Ascending aorta (tissue), 2 donors: ENCODE measurements at regions not wholly inside any gene's neighbourhood (a gene's known extent, or its start where the extent isn't known, plus 50 kb on each side); places are given as distances from the start of the nearest gene placed in this dataset.

Experiments used
- DNase-seq, 2 donors: peaks; one replicate each; pipeline ENCODE4 v3.0.0-alpha.2; 2019; ENCODE audit warnings: low spot score in 2 of 2
- H3K27ac ChIP-seq, 2 donors: fragments of 200-600 bp; sonication (generic); one replicate each; pipeline ENCODE4 v1.5.1; 2016 to 2017; ENCODE audit warnings: mild to moderate bottlenecking in 1 of 2
- H3K27me3 ChIP-seq: fragments of 200-600 bp; sonication (generic); one replicate; pipeline ENCODE4 v1.5.1; 2017
- H3K36me3 ChIP-seq, 2 donors: fragments of 200-600 bp; sonication (generic); one replicate each; pipeline ENCODE4 v1.5.1; 2016
- H3K4me1 ChIP-seq, 2 donors: fragments of 200-600 bp; sonication (generic); one replicate each; pipeline ENCODE4 v1.5.1; 2016 to 2017; ENCODE audit warnings: mild to moderate bottlenecking in 1 of 2
- H3K4me3 ChIP-seq, 2 donors: fragments of 200-600 bp; sonication (generic); one replicate each; pipeline ENCODE4 v1.5.1; 2016 to 2017; ENCODE audit warnings: mild to moderate bottlenecking in 1 of 2
- H3K9me3 ChIP-seq, 2 donors: fragments of 200-600 bp; sonication (generic); one replicate each; pipeline ENCODE4 v1.5.1; 2016
- intact Hi-C: fragments of 100-400 bp; cut with DNase I; formaldehyde crosslinking; loops from one replicate; pipeline ENCODE4 v1.15.1; 2023
- TF ChIP-seq, protein P1 (sequence below), 3 experiments: fragments of 200-600 bp in 2 of 3; fragments of 450-650 bp in 1 of 3; sonication (generic) in 2 of 3; IDR thresholded peaks; one replicate each; pipeline ENCODE4 v1.5.1; 2016 to 2019; ENCODE audit warnings: antibody characterized with exemption in 3 of 3, mild to moderate bottlenecking in 1 of 3, moderate library complexity in 1 of 3

- TF ChIP-seq, protein P1, sequence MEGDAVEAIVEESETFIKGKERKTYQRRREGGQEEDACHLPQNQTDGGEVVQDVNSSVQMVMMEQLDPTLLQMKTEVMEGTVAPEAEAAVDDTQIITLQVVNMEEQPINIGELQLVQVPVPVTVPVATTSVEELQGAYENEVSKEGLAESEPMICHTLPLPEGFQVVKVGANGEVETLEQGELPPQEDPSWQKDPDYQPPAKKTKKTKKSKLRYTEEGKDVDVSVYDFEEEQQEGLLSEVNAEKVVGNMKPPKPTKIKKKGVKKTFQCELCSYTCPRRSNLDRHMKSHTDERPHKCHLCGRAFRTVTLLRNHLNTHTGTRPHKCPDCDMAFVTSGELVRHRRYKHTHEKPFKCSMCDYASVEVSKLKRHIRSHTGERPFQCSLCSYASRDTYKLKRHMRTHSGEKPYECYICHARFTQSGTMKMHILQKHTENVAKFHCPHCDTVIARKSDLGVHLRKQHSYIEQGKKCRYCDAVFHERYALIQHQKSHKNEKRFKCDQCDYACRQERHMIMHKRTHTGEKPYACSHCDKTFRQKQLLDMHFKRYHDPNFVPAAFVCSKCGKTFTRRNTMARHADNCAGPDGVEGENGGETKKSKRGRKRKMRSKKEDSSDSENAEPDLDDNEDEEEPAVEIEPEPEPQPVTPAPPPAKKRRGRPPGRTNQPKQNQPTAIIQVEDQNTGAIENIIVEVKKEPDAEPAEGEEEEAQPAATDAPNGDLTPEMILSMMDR (IDR thresholded peaks at IDR 0.05), result no peak
- no peak for DNase-seq
- intact Hi-C loops, result no loop called here
- Histone ChIP-seq H3K27me3 (no peaks in the 10 kb centered on the region), H3K9me3 (no peaks in the 10 kb centered on the region), H3K27ac (no peak overlapping the region), H3K4me1 (no peaks in the 10 kb centered on the region), H3K36me3 (no peaks in the 10 kb centered on the region), H3K4me3 (no peak overlapping the region)
Observed at GRCh38 chr4:189113389-189113888, 827.2 kb upstream of the FRG1 start.

- TF ChIP-seq, protein P1 (IDR thresholded peaks at IDR 0.05), result no peak
- no peaks in the 10 kb centered on the region for H3K36me3 ChIP-seq
- H3K4me3 ChIP-seq, result no peak overlapping the region
- H3K9me3 ChIP-seq, result no peaks in the 10 kb centered on the region
- no peaks in the 10 kb centered on the region for H3K4me1 ChIP-seq
- H3K27me3 ChIP-seq, result no peaks in the 10 kb centered on the region
- no peak overlapping the region for H3K27ac ChIP-seq
- no peak for DNase-seq
- intact Hi-C loops, result no loop called here
Observed at GRCh38 chr4:189117426-189117825, 823.2 kb upstream of the FRG1 start.

DNA sequence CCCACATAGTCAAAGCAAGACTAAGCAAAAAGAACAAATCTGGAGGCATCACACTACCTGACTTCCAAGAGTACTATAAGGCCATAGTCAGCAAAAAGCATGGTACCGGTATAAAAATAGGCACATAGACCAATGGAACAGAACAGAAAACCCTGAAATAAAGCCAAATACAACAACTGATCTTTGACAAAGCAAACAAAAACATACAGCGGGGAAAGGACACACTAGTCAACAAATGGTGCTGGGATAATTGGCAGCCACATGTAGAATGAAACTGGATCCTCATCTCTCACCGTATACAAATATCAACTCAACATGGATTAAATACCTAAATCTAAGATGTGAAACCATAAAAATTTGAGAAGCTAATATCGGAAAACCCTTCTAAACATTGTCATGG lies 819.3 kb upstream of the FRG1 start:
- H3K9me3 ChIP-seq, result no peaks in the 10 kb centered on the region
- H3K27ac ChIP-seq, result no peak overlapping the region
- intact Hi-C loops, result loop anchor here (5.0 kb wide), 1 partner anchor 1514 kb away; no protein-coding TSS in a partner anchor
- no peaks in the 10 kb centered on the region for H3K4me1 ChIP-seq
- H3K27me3 ChIP-seq, result no peaks in the 10 kb centered on the region
- no peaks in the 10 kb centered on the region for H3K36me3 ChIP-seq
- TF ChIP-seq, protein P1 (IDR thresholded peaks at IDR 0.05), result no peak
- no peak overlapping the region for H3K4me3 ChIP-seq
- no peak for DNase-seq

- Histone ChIP-seq H3K27ac (no peak overlapping the region), H3K4me3 (no peak overlapping the region), H3K36me3 (no peaks in the 10 kb centered on the region), H3K9me3 (no peaks in the 10 kb centered on the region), H3K4me1 (no peaks in the 10 kb centered on the region), H3K27me3 (no peaks in the 10 kb centered on the region)
- TF ChIP-seq, protein P1 (IDR thresholded peaks at IDR 0.05), result peak in 1 of 3 experiments; percentile 54
- intact Hi-C loops, result loop anchor here (5.0 kb wide), 1 partner anchor 1517 kb away; no protein-coding TSS in a partner anchor
- DNase-seq, result no peak
Observed at GRCh38 chr4:189124149-189124758, 816.4 kb upstream of the FRG1 start.

- TF ChIP-seq, protein P1 (IDR thresholded peaks at IDR 0.05), result no peak
- H3K27me3 ChIP-seq, result no peaks in the 10 kb centered on the region
- no peak overlapping the region for H3K27ac ChIP-seq
- H3K4me3 ChIP-seq, result no peak overlapping the region
- H3K36me3 ChIP-seq, result no peaks in the 10 kb centered on the region
- H3K4me1 ChIP-seq, result no peaks in the 10 kb centered on the region
- intact Hi-C loops, result loop anchor here (5.0 kb wide), 1 partner anchor 1517 kb away; no protein-coding TSS in a partner anchor
- no peaks in the 10 kb centered on the region for H3K9me3 ChIP-seq
- no peak for DNase-seq
Observed at GRCh38 chr4:189124791-189125190, 815.9 kb upstream of the FRG1 start.
